ENCODE measurements at regions not wholly inside any gene's neighbourhood (a gene's known extent, or its start where the extent isn't known, plus 50 kb on each side); places are given as distances from the start of the nearest gene placed in this dataset.

GRCh38 chr13:34863360-34864135 is 78.5 kb upstream of the NBEA start:
- no peak for DNase-seq

DNA sequence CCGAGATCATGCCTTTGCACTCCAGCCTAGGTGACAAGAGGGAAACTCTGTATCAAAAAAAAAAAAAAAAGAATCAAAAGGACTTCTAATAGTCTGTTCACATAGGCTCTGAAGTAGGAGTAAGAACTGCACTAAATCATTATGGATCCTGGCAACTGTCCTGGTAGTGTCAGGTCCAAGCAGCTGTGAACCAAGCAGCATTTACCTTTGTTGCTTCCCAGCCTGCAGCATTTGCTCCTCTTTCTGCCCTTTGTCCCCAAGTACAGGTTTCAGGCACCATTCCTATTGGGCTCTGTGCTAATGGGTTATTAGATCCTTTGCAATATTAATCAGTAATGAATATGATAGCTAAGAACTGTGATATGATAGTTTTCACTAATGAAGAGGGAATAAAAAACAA is 77.4 kb upstream of the NBEA start:
- DNase-seq = no peak

DNA sequence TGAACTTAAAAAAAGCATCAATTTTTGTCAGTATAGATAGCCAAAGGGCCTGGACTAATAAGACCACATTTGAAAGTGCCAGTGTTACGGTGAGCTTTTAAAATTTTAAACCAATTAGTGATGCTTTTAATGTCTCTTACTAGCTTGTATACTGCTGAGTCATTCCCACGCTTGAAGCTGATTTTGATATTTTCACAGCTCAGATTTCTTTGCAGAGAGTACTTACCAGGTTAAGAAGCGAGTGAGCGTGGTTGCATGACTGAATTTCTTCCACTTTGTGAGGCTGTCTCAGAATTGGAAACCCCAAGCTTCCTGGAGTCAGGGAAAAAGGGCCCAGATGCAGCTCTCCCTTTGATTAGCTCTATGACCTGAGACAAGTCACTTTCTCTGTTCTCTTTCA is 74.5 kb upstream of the NBEA start:
- no peak for DNase-seq

GRCh38 chr13:34868733-34869132 is 73.3 kb upstream of the NBEA start:
- DNase-seq = no peak

- no peak for DNase-seq
Measured at GRCh38 chr13:34869696-34870095, 72.4 kb upstream of the NBEA start.

GRCh38 chr13:34878329-34878728 is 63.7 kb upstream of the NBEA start:
- no peak for DNase-seq

- no peak for DNase-seq
Measured at GRCh38 chr13:34879851-34880250, 62.2 kb upstream of the NBEA start.

GRCh38 chr13:34881494-34881893 is 60.6 kb upstream of the NBEA start:
- DNase-seq = no peak

DNA sequence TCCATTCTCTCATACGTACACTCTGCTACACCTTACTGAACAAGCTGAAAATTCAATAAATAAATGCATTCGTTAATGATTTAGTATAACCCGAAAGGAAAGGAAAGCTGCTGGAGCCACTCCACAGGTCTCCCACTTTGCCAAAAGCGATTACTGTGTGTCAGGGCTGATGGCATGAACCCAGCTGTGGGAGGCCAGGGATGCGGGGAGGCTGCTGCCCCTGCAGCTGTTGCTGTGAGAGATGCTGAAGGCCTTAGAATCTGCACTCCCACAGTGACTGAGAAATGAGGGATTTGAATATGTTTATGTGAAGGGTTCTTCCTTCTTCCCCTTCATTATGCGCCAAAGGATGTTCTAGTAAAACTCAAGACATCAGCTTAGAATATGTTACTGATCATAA is 58.7 kb upstream of the NBEA start:
- DNase-seq = no peak

DNA sequence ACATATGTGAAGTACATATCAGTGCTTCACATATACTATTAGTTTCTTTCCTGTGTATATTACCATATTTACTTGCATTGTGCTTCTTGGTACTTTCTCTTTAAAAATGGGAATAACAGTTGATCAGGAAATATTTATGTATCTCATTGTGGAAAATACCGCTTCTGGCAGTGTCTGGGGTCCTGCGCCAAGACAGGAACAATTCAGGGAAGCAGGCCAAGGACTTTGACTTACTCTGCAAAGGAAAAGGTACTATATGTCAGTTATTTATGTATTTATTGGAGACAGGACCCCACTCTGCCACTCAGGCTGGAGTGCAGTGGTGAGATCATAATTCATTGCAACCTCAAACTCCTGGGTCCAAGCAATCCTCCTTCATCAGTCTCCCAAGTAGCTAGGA is 57.7 kb upstream of the NBEA start:
- DNase-seq = no peak

- DNase-seq = no peak
Measured at GRCh38 chr13:34886121-34886875, 55.8 kb upstream of the NBEA start.

DNA sequence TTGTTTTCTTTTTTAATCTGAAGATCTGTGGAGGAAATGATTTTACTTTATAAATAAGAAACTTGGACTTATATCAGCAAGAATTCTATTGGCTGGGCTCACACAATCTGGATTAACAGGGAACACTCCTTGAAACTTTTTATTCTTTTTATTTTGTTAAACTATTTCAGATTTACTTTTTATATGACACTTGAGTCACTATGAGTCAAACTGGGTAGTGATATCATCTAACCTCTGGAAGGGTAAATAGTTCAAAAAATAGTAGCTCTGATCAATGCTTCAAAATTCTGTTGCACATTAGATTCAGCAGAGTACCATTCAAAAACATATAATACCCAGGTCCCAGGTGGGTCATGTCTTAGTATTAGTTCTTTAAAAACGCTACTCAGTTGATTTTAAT is 55.1 kb upstream of the NBEA start:
- DNase-seq = no peak
